ENCODE measurements at regions not wholly inside any gene's neighbourhood (a gene's known extent, or its start where the extent isn't known, plus 50 kb on each side); places are given as distances from the start of the nearest gene placed in this dataset.

DNA sequence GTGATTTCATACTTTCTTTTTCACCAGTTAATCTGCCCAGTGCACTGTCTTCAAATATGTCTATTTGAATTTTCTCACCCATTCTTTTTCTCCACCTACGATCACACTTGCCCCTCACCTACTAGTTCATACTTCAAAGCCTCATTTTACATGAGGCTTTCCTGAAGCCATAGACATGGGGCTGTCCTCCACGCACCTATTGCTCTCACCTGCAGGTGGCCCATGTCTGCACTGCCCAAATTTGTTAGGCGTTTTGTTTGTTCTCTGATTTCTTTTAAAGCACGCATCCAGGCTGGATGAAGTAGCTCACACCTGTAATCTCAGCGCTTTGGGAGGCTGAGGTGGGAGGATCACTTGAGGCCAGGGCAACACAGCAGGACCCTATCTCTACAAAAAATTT, 106.8 kb upstream of the RIPOR2 start:
- TF ChIP-seq, protein P1, sequence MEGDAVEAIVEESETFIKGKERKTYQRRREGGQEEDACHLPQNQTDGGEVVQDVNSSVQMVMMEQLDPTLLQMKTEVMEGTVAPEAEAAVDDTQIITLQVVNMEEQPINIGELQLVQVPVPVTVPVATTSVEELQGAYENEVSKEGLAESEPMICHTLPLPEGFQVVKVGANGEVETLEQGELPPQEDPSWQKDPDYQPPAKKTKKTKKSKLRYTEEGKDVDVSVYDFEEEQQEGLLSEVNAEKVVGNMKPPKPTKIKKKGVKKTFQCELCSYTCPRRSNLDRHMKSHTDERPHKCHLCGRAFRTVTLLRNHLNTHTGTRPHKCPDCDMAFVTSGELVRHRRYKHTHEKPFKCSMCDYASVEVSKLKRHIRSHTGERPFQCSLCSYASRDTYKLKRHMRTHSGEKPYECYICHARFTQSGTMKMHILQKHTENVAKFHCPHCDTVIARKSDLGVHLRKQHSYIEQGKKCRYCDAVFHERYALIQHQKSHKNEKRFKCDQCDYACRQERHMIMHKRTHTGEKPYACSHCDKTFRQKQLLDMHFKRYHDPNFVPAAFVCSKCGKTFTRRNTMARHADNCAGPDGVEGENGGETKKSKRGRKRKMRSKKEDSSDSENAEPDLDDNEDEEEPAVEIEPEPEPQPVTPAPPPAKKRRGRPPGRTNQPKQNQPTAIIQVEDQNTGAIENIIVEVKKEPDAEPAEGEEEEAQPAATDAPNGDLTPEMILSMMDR (IDR thresholded peaks at IDR 0.05) = no peak
- TF ChIP-seq POLR2A (IDR thresholded peaks at IDR 0.05) = no peak

Data from uterus (tissue), 2 donors.